K562 (cell line): ENCODE measurements at regions not wholly inside any gene's neighbourhood (a gene's known extent, or its start where the extent isn't known, plus 50 kb on each side); places are given as distances from the start of the nearest gene placed in this dataset.

Source experiments
- ATAC-seq: fragments of 200-7000 bp; cut with Tn5 transposase; 3 replicates; pipeline ENCODE4 v1.9.1; 2020; ENCODE audit warnings: moderate library complexity
- BruUV-seq: library from RNA; stranded (reverse); fragments of 400-500 nt; replicated peaks from 2 replicates; lab custom pipeline; 2021; lab: Mats Ljungman, UMichigan
- CTCF ChIA-PET: fragments of 300-600 bp; formaldehyde crosslinking; extraction: SDS; loops from one replicate; lab custom pipeline; 2021; ENCODE audit warnings: low intra/inter-chr PET ratio; lab: Yijun Ruan, JAX
- POLR2A ChIA-PET: fragments of 300-600, 350-650 bp; sonication (Branson Sonifier 250); formaldehyde crosslinking; extraction: SDS; loops from one replicate; lab custom pipeline; 2021; ENCODE audit warnings: antibody characterized with exemption, inconsistent platforms; lab: Yijun Ruan, JAX
- DNase-seq, 4 experiments: peaks; one replicate each; pipeline versions ENCODE4 v3.0.0 to v3.0.0-alpha.2; 2011 to 2018; ENCODE audit warnings: low spot score in 3 of 4, mixed read lengths in 3 of 4; ENCODE audit errors: extremely low read depth in 1 of 4
- FAIRE-seq: peaks from 2 replicates; lab custom pipeline; 2011; peaks lifted over from hg19 to GRCh38; lab: Jason Lieb, UNC
- H2AFZ ChIP-seq: 2 replicates; pipeline ENCODE4 v1.6.0; 2011; ENCODE audit warnings: low read depth, low read length, control low read depth, inconsistent platforms
- H3K27ac ChIP-seq: fragments of 200-600 bp; 3 replicates; pipeline ENCODE4 v1.8.0; 2011; ENCODE audit warnings: low read depth, mild to moderate bottlenecking, control low read depth, inconsistent platforms, low read length, moderate library complexity, mixed read lengths; ENCODE audit errors: extremely low read depth
- H3K27me3 ChIP-seq, 2 experiments: fragments of 300-600 bp in 1 of 2; 2 replicates in 1 of 2; 3 replicates in 1 of 2; pipeline versions ENCODE4 v1.6.0 to v1.8.0; 2011; ENCODE audit warnings: inconsistent platforms in 2 of 2, low read length in 2 of 2, mild to moderate bottlenecking in 1 of 2, mixed read lengths in 1 of 2, moderate library complexity in 1 of 2; ENCODE audit not compliant: control insufficient read depth in 2 of 2, insufficient read depth in 2 of 2
- H3K36me3 ChIP-seq: fragments of 300-600 bp; 3 replicates; pipeline ENCODE4 v1.8.0; 2011; ENCODE audit warnings: mild to moderate bottlenecking, low read length, inconsistent platforms; ENCODE audit not compliant: control insufficient read depth, insufficient read depth
- H3K4me1 ChIP-seq, 2 experiments: fragments of 200-600 bp in 1 of 2; replicated peaks in 1 of 2; 2 replicates in 1 of 2; 3 replicates in 1 of 2; pipeline versions ENCODE4 v1.5.1 to v1.8.0; 2011; ENCODE audit warnings: inconsistent platforms in 2 of 2, low read length in 2 of 2, mild to moderate bottlenecking in 1 of 2, mixed read lengths in 1 of 2, moderate library complexity in 1 of 2; ENCODE audit not compliant: control insufficient read depth in 2 of 2, insufficient read depth in 2 of 2
- H3K4me2 ChIP-seq: 2 replicates; pipeline ENCODE4 v1.6.1; 2011; ENCODE audit warnings: low read length, control low read depth, inconsistent platforms, mixed read lengths; ENCODE audit not compliant: insufficient read depth
- H3K4me3 ChIP-seq: fragments of 200-600 bp; sonication (generic), shearing (Covaris generic); 2 replicates; pipeline ENCODE4 v1.5.1; 2016; ENCODE audit warnings: control low read depth, inconsistent platforms
- H3K79me2 ChIP-seq: fragments of 200-600 bp; 3 replicates; pipeline ENCODE4 v1.8.0; 2011; ENCODE audit warnings: low read length, inconsistent platforms; ENCODE audit not compliant: control insufficient read depth, insufficient read depth
- H3K9ac ChIP-seq, 2 experiments: 2 replicates each; pipeline versions ENCODE4 v1.6.0 to v1.6.1; 2011; ENCODE audit warnings: low read depth in 2 of 2, low read length in 2 of 2, control low read depth in 1 of 2, inconsistent platforms in 1 of 2, mild to moderate bottlenecking in 1 of 2, mixed read lengths in 1 of 2; ENCODE audit not compliant: insufficient read depth in 1 of 2
- H3K9me1 ChIP-seq: one replicate; pipeline ENCODE4 v1.6.0; 2011; ENCODE audit warnings: inconsistent platforms, mild to moderate bottlenecking, low read length, moderate library complexity; ENCODE audit not compliant: control insufficient read depth, insufficient read depth
- H3K9me3 ChIP-seq: replicated peaks from 2 replicates; pipeline ENCODE4 v1.5.1; 2011; ENCODE audit warnings: low read depth, low read length, inconsistent platforms; ENCODE audit not compliant: control insufficient read depth, insufficient read depth
- H4K20me1 ChIP-seq: replicated peaks from 2 replicates; pipeline ENCODE4 v1.6.1; 2011; ENCODE audit warnings: low read length, inconsistent platforms, mixed read lengths; ENCODE audit not compliant: control insufficient read depth, insufficient read depth
- E2F5 ChIP-seq: sonication (generic); formaldehyde crosslinking; IDR thresholded peaks from 2 replicates; pipeline ENCODE4 v1.8.0; 2022; ENCODE audit warnings: mild to moderate bottlenecking, missing genetic modification reagents
- EP400 ChIP-seq: fragments of 450-650 bp; IDR thresholded peaks from 2 replicates; pipeline ENCODE4 v1.6.1; 2017; ENCODE audit warnings: antibody characterized with exemption, mild to moderate bottlenecking, moderate library complexity
- KDM2B ChIP-seq: fragments of 250-450 bp; sonication (Bioruptor Pico); IDR thresholded peaks from 2 replicates; pipeline ENCODE4 v1.8.0; 2021; ENCODE audit warnings: mild to moderate bottlenecking, moderate library complexity
- RAD21 ChIP-seq, 2 experiments: fragments of 250-450 bp in 1 of 2; fragments of 450-650 bp in 1 of 2; sonication (Bioruptor Pico) in 1 of 2; formaldehyde crosslinking in 1 of 2; IDR thresholded peaks in 1 of 2; conservative IDR thresholded peaks in 1 of 2; 2 replicates each; pipeline versions ENCODE4 v1.4.0 to v1.8.0; 2020 to 2022; ENCODE audit warnings: mild to moderate bottlenecking in 2 of 2, moderate library complexity in 1 of 2
- RB1 ChIP-seq: fragments of 450-650 bp; IDR thresholded peaks from 2 replicates; pipeline ENCODE4 v1.6.1; 2017; ENCODE audit warnings: low read depth, mild to moderate bottlenecking
- SIN3B ChIP-seq: fragments of 450-650 bp; IDR thresholded peaks from 2 replicates; pipeline ENCODE4 v1.6.1; 2017; ENCODE audit warnings: low read depth, mild to moderate bottlenecking, moderate library complexity
- ZBTB1 ChIP-seq: sonication (generic); formaldehyde crosslinking; IDR thresholded peaks from 2 replicates; pipeline ENCODE4 v1.8.1; 2023; ENCODE audit warnings: missing genetic modification reagents, low read depth, mild to moderate bottlenecking, borderline replicate concordance
- WGBS: fragments of 100-300 bp; shearing (Covaris generic); methylation state at CpG from one replicate; pipeline ENCODE4 v1.1.6; 2016; ENCODE audit warnings: low coverage, mixed read lengths; ENCODE audit not compliant: insufficient coverage; ENCODE audit errors: missing lambda C conversion rate; 5-methylcytosine and 5-hydroxymethylcytosine counted together
- in situ Hi-C: fragments of 300-500 bp; cut with MboI; formaldehyde crosslinking; loops from 4 replicates; pipeline ENCODE4 v1.15.0; 2018; ENCODE audit warnings: inconsistent platforms, mixed read lengths
- intact Hi-C: fragments of 100-400 bp; cut with micrococcal nuclease; formaldehyde crosslinking; loops from 2 replicates; pipeline ENCODE4 v1.14.2; 2022

GRCh38 chr13:47813718-47814117 lies 187.4 kb downstream of the SUCLA2 start:
- FAIRE-seq, result no peak
- ATAC-seq, result no peak
- in situ Hi-C loops (no loop called here), intact Hi-C loops (no loop called here)
- H3K4me2 ChIP-seq, result no peak overlapping the region
- H3K27ac ChIP-seq, result no peak overlapping the region
- DNase-seq, result no peak
- H3K4me1 ChIP-seq, result no peaks in the 10 kb centered on the region
- BruUV-seq, result no TSS peak
- H3K9ac ChIP-seq, result no peak overlapping the region
- POLR2A ChIA-PET, result no interaction called here
- 0% methylated on average over 1 of the region's 1 CpG for WGBS
- TF ChIP-seq ZBTB1 (CRISPR knock-in tag) (no peak), SIN3B (no peak), KDM2B (CRISPR knock-in tag) (no peak), E2F5 (CRISPR knock-in tag) (no peak), EP400 (no peak), RAD21 (CRISPR knock-in tag; conservative IDR thresholded peaks at IDR 0.05 in 1 of 2, IDR thresholded peaks at IDR 0.05 in 1 of 2) (no peak), RB1 (no peak)
- no peak overlapping the region for H3K4me3 ChIP-seq
- no peaks in the 10 kb centered on the region for H3K9me3 ChIP-seq
- H4K20me1 ChIP-seq, result no peaks in the 10 kb centered on the region
- no peaks in the 10 kb centered on the region for H3K36me3 ChIP-seq
- no peaks in the 10 kb centered on the region for H3K9me1 ChIP-seq
- H2AFZ ChIP-seq, result no peak overlapping the region
- no peaks in the 10 kb centered on the region for H3K27me3 ChIP-seq
- CTCF ChIA-PET, result no interaction called here
- H3K79me2 ChIP-seq, result no peaks in the 10 kb centered on the region
